IPS-20b (cell line): ENCODE measurements at regions not wholly inside any gene's neighbourhood (a gene's known extent, or its start where the extent isn't known, plus 50 kb on each side); places are given as distances from the start of the nearest gene placed in this dataset.

Experiments
- H3K27ac ChIP-seq: one replicate; pipeline ENCODE4 v1.5.1; 2013; ENCODE audit warnings: low read length
- H3K27me3 ChIP-seq: 2 replicates; pipeline ENCODE4 v1.6.1; 2013; ENCODE audit warnings: mild to moderate bottlenecking, low read length, inconsistent platforms; ENCODE audit not compliant: insufficient read depth
- H3K36me3 ChIP-seq: 2 replicates; pipeline ENCODE4 v1.6.1; 2013; ENCODE audit warnings: low read depth, mild to moderate bottlenecking, inconsistent platforms, low read length, moderate library complexity; ENCODE audit not compliant: insufficient read depth
- H3K4me1 ChIP-seq: 2 replicates; pipeline ENCODE4 v1.6.1; 2013; ENCODE audit warnings: mild to moderate bottlenecking, control low read depth, inconsistent platforms, low read length, moderate library complexity; ENCODE audit not compliant: insufficient read depth
- H3K4me3 ChIP-seq: 2 replicates; pipeline ENCODE4 v1.5.1; 2013; ENCODE audit warnings: mild to moderate bottlenecking, low read length, inconsistent platforms
- H3K9ac ChIP-seq: 2 replicates; pipeline ENCODE4 v1.6.1; 2013; ENCODE audit warnings: low read depth, mild to moderate bottlenecking, inconsistent platforms, low read length, moderate library complexity
- H3K9me3 ChIP-seq: 2 replicates; pipeline ENCODE4 v1.6.1; 2013; ENCODE audit warnings: mild to moderate bottlenecking, low read depth, low read length, inconsistent platforms; ENCODE audit not compliant: insufficient read depth

- Histone ChIP-seq H3K4me1 (no peaks in the 10 kb centered on the region), H3K27me3 (no peaks in the 10 kb centered on the region), H3K9ac (no peak overlapping the region), H3K9me3 (no peaks in the 10 kb centered on the region), H3K27ac (no peak overlapping the region), H3K36me3 (no peaks in the 10 kb centered on the region), H3K4me3 (no peak overlapping the region)
These were observed 419.2 kb downstream of the FGF9 start for GRCh38 chr13:22090106-22090505.

DNA sequence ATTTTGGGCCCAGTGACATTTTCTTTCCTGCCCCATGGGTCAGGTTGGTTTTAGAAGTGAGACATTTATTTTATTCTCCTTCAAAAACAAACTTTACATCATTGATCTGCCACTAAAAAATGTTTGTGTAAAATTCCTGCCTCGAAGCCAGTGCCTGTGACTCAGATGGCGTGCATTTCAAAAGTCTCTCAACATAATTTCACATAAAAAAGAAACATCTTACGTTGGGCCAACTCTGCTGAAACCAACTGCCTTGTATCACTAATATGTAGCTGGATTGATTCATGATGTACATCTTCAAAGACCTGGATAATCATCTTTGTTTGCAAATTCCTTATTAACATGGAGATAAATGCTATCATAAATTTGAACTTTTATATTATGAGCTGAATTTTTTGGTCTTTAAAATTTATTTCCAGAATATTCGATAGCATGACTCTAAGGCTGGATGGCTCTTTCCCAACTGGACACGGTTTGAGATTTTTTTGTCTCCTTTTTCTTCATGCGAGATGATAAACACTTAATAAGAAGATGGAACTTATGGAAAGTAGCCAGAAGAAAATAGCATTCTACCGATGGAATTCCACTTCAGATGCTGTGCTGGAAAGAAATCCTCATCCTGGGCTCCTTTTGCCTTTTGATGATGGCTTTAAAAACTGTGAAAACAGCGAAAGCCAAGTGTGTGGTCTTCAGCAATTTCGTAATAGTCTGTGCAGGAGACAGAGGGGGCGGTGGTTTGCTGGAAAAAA lies 420.5 kb downstream of the FGF9 start:
- Histone ChIP-seq H3K27me3 (no peaks in the 10 kb centered on the region), H3K4me3 (no peak overlapping the region), H3K9me3 (no peaks in the 10 kb centered on the region), H3K27ac (no peak overlapping the region), H3K4me1 (no peaks in the 10 kb centered on the region), H3K36me3 (no peaks in the 10 kb centered on the region), H3K9ac (no peak overlapping the region)

DNA sequence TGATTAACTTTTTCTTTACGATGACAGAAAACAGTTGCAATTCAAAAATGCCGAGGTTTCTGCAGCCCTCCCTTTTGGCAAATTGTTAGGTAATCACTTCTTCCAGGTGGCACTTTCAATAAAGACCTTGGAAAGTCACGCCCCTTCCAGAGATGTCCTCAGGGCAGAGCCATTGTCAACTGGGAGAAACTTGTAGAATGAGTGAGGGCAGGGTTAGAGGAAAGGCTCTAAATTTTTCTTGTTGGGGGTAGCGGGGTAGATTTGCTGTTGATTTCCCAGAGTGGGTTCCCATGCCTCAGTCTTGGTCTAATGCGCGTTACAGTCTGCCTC lies 421.1 kb downstream of the FGF9 start:
- no peaks in the 10 kb centered on the region for H3K36me3 ChIP-seq
- H3K27me3 ChIP-seq = no peaks in the 10 kb centered on the region
- H3K9ac ChIP-seq = no peak overlapping the region
- H3K27ac ChIP-seq = no peak overlapping the region
- no peaks in the 10 kb centered on the region for H3K4me1 ChIP-seq
- no peak overlapping the region for H3K4me3 ChIP-seq
- H3K9me3 ChIP-seq = no peaks in the 10 kb centered on the region

GRCh38 chr13:22092791-22093560 lies 422.1 kb downstream of the FGF9 start:
- Histone ChIP-seq H3K27me3 (no peaks in the 10 kb centered on the region), H3K36me3 (no peaks in the 10 kb centered on the region), H3K9me3 (no peaks in the 10 kb centered on the region), H3K4me3 (no peak overlapping the region), H3K4me1 (no peaks in the 10 kb centered on the region), H3K9ac (no peak overlapping the region), H3K27ac (no peak overlapping the region)

GRCh38 chr13:22095794-22096193 lies 424.9 kb downstream of the FGF9 start:
- Histone ChIP-seq H3K9ac (no peak overlapping the region), H3K4me1 (no peaks in the 10 kb centered on the region), H3K36me3 (no peaks in the 10 kb centered on the region), H3K9me3 (no peaks in the 10 kb centered on the region), H3K27ac (no peak overlapping the region), H3K27me3 (no peaks in the 10 kb centered on the region), H3K4me3 (no peak overlapping the region)

DNA sequence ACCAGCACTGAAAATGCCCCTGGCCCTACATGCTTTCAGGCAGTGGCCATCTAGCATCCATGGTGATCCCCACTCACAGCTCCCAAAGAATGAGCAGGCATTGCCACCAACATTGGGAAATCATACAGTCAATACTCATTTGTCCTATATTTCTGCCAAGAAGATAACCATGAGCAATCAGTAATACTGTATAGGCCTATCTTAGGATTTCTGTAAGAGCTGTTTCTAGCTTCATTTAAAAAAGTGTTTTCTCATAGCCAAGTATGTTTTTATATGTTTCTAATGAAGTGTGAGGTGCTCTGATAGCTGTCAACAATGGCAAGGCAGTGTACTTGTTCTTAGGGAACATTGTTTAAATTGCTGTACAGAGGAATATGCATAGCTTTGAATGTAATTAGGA lies 428.7 kb downstream of the FGF9 start:
- Histone ChIP-seq H3K4me1 (no peaks in the 10 kb centered on the region), H3K27me3 (no peaks in the 10 kb centered on the region), H3K9ac (no peak overlapping the region), H3K27ac (no peak overlapping the region), H3K36me3 (no peaks in the 10 kb centered on the region), H3K4me3 (no peak overlapping the region), H3K9me3 (no peaks in the 10 kb centered on the region)

DNA sequence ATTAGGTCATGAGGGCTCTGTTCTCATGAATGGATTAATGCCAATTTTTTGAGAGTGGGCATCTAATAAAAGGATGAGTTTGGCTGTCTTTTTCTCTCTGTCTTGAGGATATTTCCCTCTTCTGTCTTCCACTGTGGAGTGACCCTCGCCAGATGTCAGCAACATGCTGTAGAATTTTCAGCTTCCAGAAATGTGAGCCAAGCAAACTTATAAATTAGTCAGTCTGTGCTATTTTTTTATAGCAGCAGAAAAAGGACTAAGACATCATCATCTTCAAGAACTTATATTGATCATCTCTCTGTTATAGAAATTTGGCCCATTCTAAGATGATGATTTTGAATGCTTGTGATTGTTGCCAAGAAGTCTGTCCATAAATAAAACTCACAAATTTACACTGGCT lies 431.4 kb downstream of the FGF9 start:
- no peak overlapping the region for H3K4me3 ChIP-seq
- H3K9me3 ChIP-seq = no peaks in the 10 kb centered on the region
- no peak overlapping the region for H3K27ac ChIP-seq
- no peaks in the 10 kb centered on the region for H3K27me3 ChIP-seq
- H3K9ac ChIP-seq = no peak overlapping the region
- H3K4me1 ChIP-seq = no peaks in the 10 kb centered on the region
- H3K36me3 ChIP-seq = no peaks in the 10 kb centered on the region

GRCh38 chr13:22103046-22104027 lies 432.5 kb downstream of the FGF9 start:
- no peak overlapping the region for H3K27ac ChIP-seq
- no peaks in the 10 kb centered on the region for H3K27me3 ChIP-seq
- H3K9me3 ChIP-seq = no peaks in the 10 kb centered on the region
- H3K9ac ChIP-seq = no peak overlapping the region
- no peaks in the 10 kb centered on the region for H3K4me1 ChIP-seq
- no peaks in the 10 kb centered on the region for H3K36me3 ChIP-seq
- H3K4me3 ChIP-seq = no peak overlapping the region

DNA sequence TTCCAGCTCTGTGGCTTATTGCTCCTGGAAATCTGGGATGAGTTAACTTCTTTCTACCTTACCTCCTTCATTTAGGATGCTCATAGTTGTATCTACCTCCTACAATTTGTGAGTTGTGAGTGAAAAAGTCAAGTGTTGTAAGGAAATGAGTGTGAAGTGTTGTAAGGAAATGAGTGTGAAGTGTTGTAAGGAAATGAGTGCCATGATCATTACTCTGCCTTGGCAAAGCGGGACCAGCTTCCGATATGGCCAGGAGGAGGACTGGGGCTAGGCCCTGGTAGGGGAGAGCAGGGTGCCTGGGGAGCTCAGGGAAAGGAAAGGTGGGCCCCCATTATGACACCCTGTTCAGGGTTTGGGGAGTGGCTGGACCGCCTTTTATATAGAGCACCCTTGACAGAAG lies 435.2 kb downstream of the FGF9 start:
- no peaks in the 10 kb centered on the region for H3K9me3 ChIP-seq
- no peak overlapping the region for H3K9ac ChIP-seq
- H3K27me3 ChIP-seq = no peaks in the 10 kb centered on the region
- no peaks in the 10 kb centered on the region for H3K36me3 ChIP-seq
- no peak overlapping the region for H3K4me3 ChIP-seq
- H3K27ac ChIP-seq = no peak overlapping the region
- H3K4me1 ChIP-seq = no peaks in the 10 kb centered on the region

- Histone ChIP-seq H3K4me3 (no peak overlapping the region), H3K36me3 (no peaks in the 10 kb centered on the region), H3K27me3 (no peaks in the 10 kb centered on the region)
These were observed 436.7 kb downstream of the FGF9 start for GRCh38 chr13:22107549-22107948.

DNA sequence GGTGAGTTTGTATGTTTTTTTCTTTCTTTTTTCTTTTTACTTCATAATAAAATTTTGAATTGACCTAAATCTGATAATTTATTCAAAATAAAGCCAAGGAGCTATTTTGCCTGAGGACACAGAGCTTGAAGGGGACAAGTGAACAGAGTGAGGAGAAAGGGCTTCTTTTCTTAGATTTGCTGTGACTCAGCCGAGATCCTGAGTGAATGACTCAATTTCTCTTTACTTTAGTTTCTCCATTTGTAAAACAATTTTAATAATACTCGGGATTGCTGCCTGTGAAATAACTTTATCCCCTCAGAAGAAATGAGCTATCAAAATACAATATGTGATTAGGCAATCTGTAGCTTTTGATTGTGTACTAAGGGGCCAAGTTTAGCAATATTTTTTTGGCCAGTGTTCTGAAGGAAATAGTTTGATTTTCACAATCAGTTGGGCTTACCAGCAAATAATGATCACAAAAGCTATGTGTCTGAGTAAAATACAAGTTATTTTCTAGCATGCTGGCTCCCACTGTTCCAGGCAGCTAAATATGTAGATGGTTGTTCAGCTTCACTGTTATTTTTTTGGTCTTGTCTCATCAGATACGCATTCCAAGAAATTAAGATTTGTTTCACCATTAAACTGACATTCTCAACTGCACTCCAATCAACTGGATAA lies 437.5 kb downstream of the FGF9 start:
- Histone ChIP-seq H3K27ac (no peak overlapping the region), H3K4me1 (no peaks in the 10 kb centered on the region; the same call in 1 of the 2 replicates), H3K27me3 (no peaks in the 10 kb centered on the region), H3K36me3 (no peaks in the 10 kb centered on the region), H3K9ac (no peak overlapping the region), H3K4me3 (no peak overlapping the region), H3K9me3 (no peaks in the 10 kb centered on the region; the same call in 1 of the 2 replicates)

More at GRCh38 chr13:22107549-22107948, 436.7 kb downstream of the FGF9 start:
- no peak overlapping the region for H3K9ac ChIP-seq
- no peaks in the 10 kb centered on the region for H3K9me3 ChIP-seq
- H3K4me1 ChIP-seq = no peaks in the 10 kb centered on the region
- no peak overlapping the region for H3K27ac ChIP-seq
